ENCODE measurements at regions not wholly inside any gene's neighbourhood (a gene's known extent, or its start where the extent isn't known, plus 50 kb on each side); places are given as distances from the start of the nearest gene placed in this dataset.
A peak's percentile ranks its signal among the peaks of the same experiment; 100 is the strongest.
"Not testable (repeated sequence)": the region's sequence is repeated elsewhere in the genome, so short reads cannot be mapped to it uniquely, and the experiment has no call there.

- DNase-seq = no peak
These were observed 50.8 kb upstream of the BEND6 start for GRCh38 chr6:56904068-56904467.

GRCh38 chr6:56902641-56903464, 52.1 kb upstream of the BEND6 start:
- peak in 6 of 51 donors; percentile 3 to 46 (median 30) for DNase-seq

- no peak for DNase-seq
These were observed 54.1 kb upstream of the BEND6 start for GRCh38 chr6:56900784-56901183.

- DNase-seq = no peak
These were observed 55.2 kb upstream of the BEND6 start for GRCh38 chr6:56899753-56900152.

- DNase-seq = no peak
These were observed 55.6 kb upstream of the BEND6 start for GRCh38 chr6:56899311-56899710.

GRCh38 chr6:56897789-56898529, 56.9 kb upstream of the BEND6 start:
- no peak for DNase-seq

GRCh38 chr6:56891754-56892153, 63.2 kb upstream of the BEND6 start:
- no peak for DNase-seq

GRCh38 chr6:56890683-56891429, 64.1 kb upstream of the BEND6 start:
- DNase-seq = peak in 5 of 51 donors; percentile 2 to 8 (median 4)

GRCh38 chr6:56890066-56890465, 64.8 kb upstream of the BEND6 start:
- no peak for DNase-seq

GRCh38 chr6:56889492-56889891, 65.4 kb upstream of the BEND6 start:
- no peak for DNase-seq

GRCh38 chr6:56888687-56889086, 66.2 kb upstream of the BEND6 start:
- no peak for DNase-seq

- no peak for DNase-seq
These were observed 67.8 kb upstream of the BEND6 start for GRCh38 chr6:56887086-56887485.

- no peak for DNase-seq
These were observed 77.0 kb upstream of the BEND6 start for GRCh38 chr6:56877922-56878321.

GRCh38 chr6:56875961-56876360, 78.9 kb upstream of the BEND6 start:
- no peak for DNase-seq

- no peak for DNase-seq
These were observed 79.4 kb upstream of the BEND6 start for GRCh38 chr6:56875523-56875922.

- DNase-seq = no peak
These were observed 80.6 kb upstream of the BEND6 start for GRCh38 chr6:56874328-56874727.

GRCh38 chr6:56870053-56870452, 84.9 kb upstream of the BEND6 start:
- DNase-seq = not testable (repeated sequence)

- DNase-seq = no peak
These were observed 85.6 kb upstream of the BEND6 start for GRCh38 chr6:56869346-56869745.

GRCh38 chr6:56868687-56869086, 86.2 kb upstream of the BEND6 start:
- DNase-seq = no peak

GRCh38 chr6:56866917-56867522, 87.9 kb upstream of the BEND6 start:
- DNase-seq = no peak

GRCh38 chr6:56865081-56865875, 89.6 kb upstream of the BEND6 start:
- no peak for DNase-seq
